Germinal center (tissue), 1 donor: ENCODE measurements at regions not wholly inside any gene's neighbourhood (a gene's known extent, or its start where the extent isn't known, plus 50 kb on each side); places are given as distances from the start of the nearest gene placed in this dataset.

ENCODE experiments used
- DNase-seq: peaks from one replicate; pipeline ENCODE4 v3.0.0; 2012; ENCODE audit warnings: mixed read lengths, low spot score

- DNase-seq, result no peak
Measured at GRCh38 chr18:22114526-22115321, 54.7 kb upstream of the GATA6 start.

DNA sequence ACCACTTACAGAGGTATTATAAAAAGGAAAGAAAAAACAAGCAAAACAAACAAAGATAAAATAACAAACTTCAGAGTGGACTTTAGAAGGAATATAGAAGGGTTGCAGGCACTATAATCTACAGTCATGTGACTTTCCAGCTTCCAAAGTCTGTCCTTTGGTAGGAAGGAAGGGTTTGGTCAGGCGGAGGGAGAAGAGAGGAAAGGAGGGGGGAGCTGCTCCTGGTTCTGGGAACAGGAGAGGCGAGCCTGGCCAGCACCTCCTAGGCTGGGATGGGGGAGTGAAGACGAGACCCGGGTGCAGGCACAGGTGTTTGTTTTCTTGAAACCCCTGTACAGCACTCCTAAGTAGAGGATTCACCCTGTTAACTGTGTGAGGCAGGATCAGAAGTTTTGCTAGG is 53.8 kb upstream of the GATA6 start:
- no peak for DNase-seq
